ENCODE measurements at regions not wholly inside any gene's neighbourhood (a gene's known extent, or its start where the extent isn't known, plus 50 kb on each side); places are given as distances from the start of the nearest gene placed in this dataset.

GRCh38 chr16:65876624-65877023 is 489.9 kb upstream of the CDH5 start:
- DNase-seq, result no peak

GRCh38 chr16:65876056-65876408 is 490.5 kb upstream of the CDH5 start:
- no peak for DNase-seq

- DNase-seq, result no peak
Observed at GRCh38 chr16:65875381-65876055, 491.0 kb upstream of the CDH5 start.

DNA sequence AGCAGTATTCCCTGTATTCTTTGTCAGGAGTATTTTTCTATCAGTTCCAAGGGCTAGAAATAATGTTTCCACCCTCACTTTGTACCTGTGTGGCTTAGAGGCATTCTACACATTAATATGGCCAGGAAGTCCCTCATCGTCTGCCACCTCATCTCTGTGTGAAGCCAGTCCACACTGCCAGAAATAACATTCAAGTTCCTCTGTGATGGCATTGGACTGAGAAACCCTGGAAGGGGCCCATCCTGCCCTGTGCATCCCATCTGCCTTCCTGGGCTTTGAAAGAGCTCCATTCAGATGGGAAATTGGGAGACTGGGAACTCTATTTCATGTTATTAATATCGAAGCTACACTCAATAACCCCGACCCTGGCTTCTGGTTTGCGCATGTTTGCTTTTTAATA is 497.2 kb upstream of the CDH5 start:
- no peak for DNase-seq

- DNase-seq, result no peak
Observed at GRCh38 chr16:65867276-65867960, 499.1 kb upstream of the CDH5 start.

- DNase-seq, result no peak
Observed at GRCh38 chr16:65863236-65863635, 503.3 kb upstream of the CDH5 start.

DNA sequence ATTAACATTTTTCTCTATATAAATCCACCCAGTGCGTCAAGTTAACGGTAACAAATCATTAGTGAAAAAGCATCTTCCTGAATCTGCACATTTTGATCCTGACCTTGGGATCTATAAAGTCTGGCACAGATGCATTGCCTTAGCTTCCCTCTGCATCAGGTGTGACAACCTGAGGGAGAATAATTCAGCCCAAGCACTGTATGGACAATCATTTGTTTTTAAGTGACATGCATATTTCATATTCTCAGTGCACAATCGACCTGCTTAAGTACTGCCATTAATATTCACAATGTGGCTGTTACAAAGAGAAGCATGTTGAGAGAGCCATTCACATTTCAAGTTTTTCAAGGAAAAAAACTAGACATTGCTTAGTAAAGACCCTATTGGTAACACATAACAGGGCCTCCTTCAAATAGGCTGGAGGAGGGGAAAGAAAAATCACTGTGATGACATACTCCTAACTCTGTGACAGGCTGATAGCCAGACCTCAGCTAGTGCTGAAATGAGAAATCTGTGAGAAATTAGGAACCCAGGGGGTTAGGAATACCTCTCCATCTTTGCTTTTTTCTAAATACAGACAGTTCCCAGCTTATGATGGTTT is 505.3 kb upstream of the CDH5 start:
- no peak for DNase-seq

GRCh38 chr16:65855171-65856145 is 511.0 kb upstream of the CDH5 start:
- DNase-seq, result no peak

DNA sequence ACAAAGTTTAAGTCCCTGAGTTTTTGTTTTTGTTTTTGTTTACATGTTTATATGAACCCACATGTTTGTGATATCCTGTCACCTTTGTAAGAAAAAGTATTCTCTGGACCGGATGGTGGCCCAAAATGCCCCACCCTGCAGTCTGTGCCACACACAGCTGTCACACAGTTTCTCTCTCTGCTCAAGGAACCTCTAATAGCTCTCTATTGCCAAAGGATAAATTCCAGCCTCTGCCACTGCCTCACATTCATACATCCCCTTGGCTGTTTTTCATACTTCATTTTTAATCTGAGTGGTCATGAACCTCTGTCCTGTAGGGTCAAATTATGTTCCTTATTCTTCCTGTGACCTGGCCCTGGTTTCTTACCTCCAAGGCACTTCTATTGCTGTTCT is 520.3 kb upstream of the CDH5 start:
- DNase-seq, result no peak

- DNase-seq, result no peak
Observed at GRCh38 chr16:65845466-65846209, 520.9 kb upstream of the CDH5 start.

GRCh38 chr16:65843941-65844340 is 522.5 kb upstream of the CDH5 start:
- no peak for DNase-seq

- no peak for DNase-seq
Observed at GRCh38 chr16:65842067-65842466, 524.4 kb upstream of the CDH5 start.

- no peak for DNase-seq
Observed at GRCh38 chr16:65838001-65838400, 528.5 kb upstream of the CDH5 start.

GRCh38 chr16:65837464-65837863 is 529.0 kb upstream of the CDH5 start:
- no peak for DNase-seq

DNA sequence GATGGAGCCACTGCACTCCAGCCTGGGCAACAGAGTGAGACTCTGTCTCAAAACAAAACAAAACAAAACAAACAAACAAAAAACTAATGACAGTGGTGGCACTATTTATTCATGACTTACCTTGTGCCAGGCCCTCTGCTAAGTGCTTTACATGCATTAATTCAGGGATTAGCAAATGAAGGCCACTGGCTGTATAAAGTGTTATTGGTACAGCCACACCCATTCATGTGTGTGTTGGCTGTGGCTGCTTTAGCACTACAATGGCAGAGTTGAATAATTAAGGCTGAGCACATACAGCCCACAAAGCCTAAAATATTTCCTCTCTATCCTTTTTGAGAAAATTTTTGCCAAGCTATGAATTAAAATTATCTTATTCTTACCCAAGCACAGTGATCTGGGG is 531.8 kb upstream of the CDH5 start:
- no peak for DNase-seq

DNA sequence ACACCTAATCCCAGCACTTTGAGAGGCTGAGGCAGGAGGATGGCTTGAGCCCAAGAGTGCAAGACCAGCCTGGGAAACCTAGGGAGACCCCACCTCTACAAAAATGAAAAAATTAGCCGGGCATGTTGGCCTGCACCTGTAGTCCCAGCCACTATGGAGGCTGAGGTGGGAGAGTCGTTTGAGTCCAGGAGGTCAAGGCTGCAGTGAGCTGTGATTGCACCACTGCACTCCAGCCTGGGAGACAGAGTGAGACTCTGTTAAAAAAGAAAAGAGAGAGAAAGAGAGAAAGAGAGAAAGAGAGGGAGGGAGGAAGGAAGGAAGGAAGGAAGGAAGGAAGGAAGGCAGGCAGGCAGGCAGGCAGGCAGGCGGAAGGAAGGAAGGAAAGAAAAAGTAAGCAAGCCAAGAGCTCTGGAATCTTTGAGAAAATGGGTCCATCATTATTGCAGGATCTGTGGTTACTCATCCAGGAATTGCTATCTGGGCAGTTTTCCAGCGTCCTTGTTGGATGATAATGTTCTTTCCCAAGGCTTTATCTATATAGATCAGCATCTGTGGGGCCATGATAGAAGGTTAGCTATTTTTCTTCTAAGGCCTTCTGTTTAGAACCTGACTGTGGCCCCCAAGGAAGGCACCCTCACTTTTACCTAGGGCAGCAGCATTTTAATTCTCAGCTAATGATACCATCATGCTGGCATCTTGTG is 533.2 kb upstream of the CDH5 start:
- no peak for DNase-seq

DNA sequence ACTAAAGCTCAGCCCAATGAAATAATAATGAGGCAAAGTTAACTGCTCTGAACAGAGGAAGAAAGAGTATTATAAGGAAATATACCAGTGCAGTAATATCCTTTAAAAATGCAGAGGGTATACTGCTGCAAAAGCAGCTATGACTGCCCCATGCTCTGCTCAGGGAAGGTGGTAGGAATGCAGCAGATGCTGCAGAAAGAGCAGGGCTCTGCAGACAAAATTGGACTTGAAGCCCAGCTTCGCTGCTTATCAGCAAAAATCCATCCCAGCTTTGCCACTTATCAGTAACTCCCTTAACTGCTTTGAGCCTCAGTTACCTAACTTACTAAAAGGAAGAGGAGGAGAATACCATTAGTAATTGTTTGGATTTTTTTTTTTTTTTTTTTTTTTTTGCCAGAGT is 533.8 kb upstream of the CDH5 start:
- no peak for DNase-seq

GRCh38 chr16:65831903-65832666 is 534.4 kb upstream of the CDH5 start:
- no peak for DNase-seq

DNA sequence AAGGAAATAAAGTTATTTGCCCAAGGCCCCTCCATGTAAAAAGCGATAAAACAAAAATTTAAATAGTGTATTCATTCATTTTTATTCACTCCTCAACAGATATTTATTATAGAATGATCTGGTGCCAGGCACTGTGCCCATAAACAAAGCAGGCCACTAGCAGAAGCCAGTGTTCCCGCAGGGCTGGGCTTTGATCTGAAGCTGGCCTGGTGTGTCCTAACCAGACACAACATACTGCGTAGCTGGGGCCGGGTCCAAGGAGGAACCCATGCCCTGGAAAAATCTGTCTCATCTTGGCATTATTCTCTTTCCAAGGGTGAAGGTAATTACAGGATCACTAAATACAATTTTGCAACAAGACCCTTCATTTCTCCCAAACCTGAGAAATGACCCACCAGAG is 537.4 kb upstream of the CDH5 start:
- no peak for DNase-seq

GRCh38 chr16:65828296-65828695 is 538.2 kb upstream of the CDH5 start:
- no peak for DNase-seq

GRCh38 chr16:65827231-65827630 is 539.3 kb upstream of the CDH5 start:
- DNase-seq, result no peak
